GM13977 (cell line): ENCODE measurements at regions not wholly inside any gene's neighbourhood (a gene's known extent, or its start where the extent isn't known, plus 50 kb on each side); places are given as distances from the start of the nearest gene placed in this dataset.

ENCODE experiments used
- DNase-seq: peaks from one replicate; pipeline ENCODE4 v3.0.0; 2012; ENCODE audit warnings: low spot score
- in situ Hi-C: fragments of 300-500 bp; cut with MboI; formaldehyde crosslinking; loops from one replicate; pipeline ENCODE4 v1.12.0; 2022; ENCODE audit warnings: low sequenced_read_pairs, low pct_unique_long_range_greater_than_20kb, mixed read lengths, inconsistent platforms; ENCODE audit not compliant: unreplicated experiment
- TF ChIP-seq, protein P1 (sequence below): IDR thresholded peaks from 2 replicates; pipeline ENCODE4 v1.5.1; 2012; ENCODE audit warnings: mild to moderate bottlenecking, control low read depth; ENCODE audit not compliant: insufficient read depth; ENCODE audit errors: extremely low read depth, missing control alignments

DNA sequence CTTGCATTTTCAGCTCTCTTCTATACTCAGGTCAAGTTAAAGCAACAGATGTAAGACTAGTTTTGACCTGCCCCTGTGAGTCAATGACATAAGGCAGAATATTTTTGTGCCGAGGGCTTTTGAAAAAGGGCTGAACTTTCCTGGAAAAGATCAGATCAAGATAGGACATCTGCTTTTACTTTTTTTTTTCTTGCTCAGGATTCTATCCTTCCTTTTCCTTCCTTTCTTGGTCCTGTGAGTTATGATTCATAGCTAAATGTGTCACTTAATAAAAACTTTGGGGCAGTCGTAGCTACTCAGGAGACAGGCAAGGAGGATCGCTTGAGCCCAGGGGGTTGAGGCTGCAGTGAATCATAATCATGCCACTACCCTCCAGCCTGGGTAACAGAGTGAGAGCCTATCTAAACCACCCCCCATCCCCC is 84.3 kb upstream of the BRINP1 start:
- DNase-seq = no peak
- TF ChIP-seq, protein P1, sequence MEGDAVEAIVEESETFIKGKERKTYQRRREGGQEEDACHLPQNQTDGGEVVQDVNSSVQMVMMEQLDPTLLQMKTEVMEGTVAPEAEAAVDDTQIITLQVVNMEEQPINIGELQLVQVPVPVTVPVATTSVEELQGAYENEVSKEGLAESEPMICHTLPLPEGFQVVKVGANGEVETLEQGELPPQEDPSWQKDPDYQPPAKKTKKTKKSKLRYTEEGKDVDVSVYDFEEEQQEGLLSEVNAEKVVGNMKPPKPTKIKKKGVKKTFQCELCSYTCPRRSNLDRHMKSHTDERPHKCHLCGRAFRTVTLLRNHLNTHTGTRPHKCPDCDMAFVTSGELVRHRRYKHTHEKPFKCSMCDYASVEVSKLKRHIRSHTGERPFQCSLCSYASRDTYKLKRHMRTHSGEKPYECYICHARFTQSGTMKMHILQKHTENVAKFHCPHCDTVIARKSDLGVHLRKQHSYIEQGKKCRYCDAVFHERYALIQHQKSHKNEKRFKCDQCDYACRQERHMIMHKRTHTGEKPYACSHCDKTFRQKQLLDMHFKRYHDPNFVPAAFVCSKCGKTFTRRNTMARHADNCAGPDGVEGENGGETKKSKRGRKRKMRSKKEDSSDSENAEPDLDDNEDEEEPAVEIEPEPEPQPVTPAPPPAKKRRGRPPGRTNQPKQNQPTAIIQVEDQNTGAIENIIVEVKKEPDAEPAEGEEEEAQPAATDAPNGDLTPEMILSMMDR = no peak
- in situ Hi-C loops = no loop called here

- TF ChIP-seq, protein P1 = no peak
- in situ Hi-C loops = no loop called here
Observed at GRCh38 chr9:119451426-119451825, 82.2 kb upstream of the BRINP1 start.

DNA sequence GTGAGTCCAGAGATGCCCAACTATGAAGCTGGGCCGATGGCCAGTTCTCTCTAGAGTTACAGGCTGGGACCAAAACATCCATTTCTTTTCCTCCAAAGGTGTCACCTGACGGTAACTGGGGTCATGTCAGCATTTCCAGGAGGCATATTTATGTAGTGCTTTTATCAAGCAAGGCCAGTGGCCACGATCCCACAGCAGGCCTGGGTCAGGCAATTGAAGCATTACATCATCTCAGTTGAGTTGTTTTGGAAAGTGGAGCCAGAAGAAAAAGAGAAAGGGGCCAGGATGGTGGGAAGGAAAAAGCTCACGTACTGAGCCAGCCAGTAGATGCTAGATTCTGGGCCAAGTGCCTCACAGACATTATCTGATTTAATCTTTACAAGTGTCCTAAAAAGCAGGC is 73.9 kb upstream of the BRINP1 start:
- TF ChIP-seq, protein P1 = no peak
- in situ Hi-C loops = no loop called here
- no peak for DNase-seq

More at GRCh38 chr9:119451426-119451825, 82.2 kb upstream of the BRINP1 start:
- DNase-seq = no peak

DNA sequence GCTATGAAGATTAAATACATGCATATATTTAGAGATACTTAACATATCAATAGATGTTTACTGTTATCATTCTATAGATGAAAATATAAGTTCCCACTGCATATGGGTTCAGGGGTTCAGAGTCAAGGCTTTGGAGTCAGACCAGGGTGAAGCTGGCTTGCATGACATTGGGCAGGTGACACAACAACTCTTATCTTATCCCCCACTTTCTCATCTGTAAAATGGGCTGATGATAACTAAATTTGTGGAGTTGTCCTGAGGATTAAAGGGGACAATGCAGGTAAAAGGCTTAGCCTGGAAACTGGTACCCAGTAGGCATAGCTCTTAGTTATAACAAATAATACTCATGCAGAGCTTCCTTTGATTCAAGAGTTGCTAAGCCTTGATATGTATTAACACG is 72.6 kb upstream of the BRINP1 start:
- no peak for DNase-seq
- in situ Hi-C loops = no loop called here
- TF ChIP-seq, protein P1 = no peak

GRCh38 chr9:119441338-119441737 is 72.1 kb upstream of the BRINP1 start:
- TF ChIP-seq, protein P1 = no peak
- no peak for DNase-seq
- in situ Hi-C loops = no loop called here

GRCh38 chr9:119436261-119436660 is 67.0 kb upstream of the BRINP1 start:
- TF ChIP-seq, protein P1 = no peak
- in situ Hi-C loops = no loop called here
- DNase-seq = no peak

- DNase-seq = no peak
- TF ChIP-seq, protein P1 = no peak
- in situ Hi-C loops = no loop called here
Observed at GRCh38 chr9:119435076-119435475, 65.8 kb upstream of the BRINP1 start.
